MM.1S (cell line): ENCODE measurements at regions not wholly inside any gene's neighbourhood (a gene's known extent, or its start where the extent isn't known, plus 50 kb on each side); places are given as distances from the start of the nearest gene placed in this dataset.

Experiments used
- DNase-seq: peaks from one replicate; pipeline ENCODE4 v3.0.0-alpha.2; 2015
- H2AFZ ChIP-seq: fragments of 300-600 bp; sonication (generic); 2 replicates; pipeline ENCODE4 v1.6.0; 2016; ENCODE audit warnings: antibody characterized with exemption, low read length
- H3F3A ChIP-seq: fragments of 300-600 bp; sonication (generic); 2 replicates; pipeline ENCODE4 v1.6.1; 2016; ENCODE audit warnings: mild to moderate bottlenecking, antibody characterized with exemption, low read length, moderate library complexity, mixed read lengths; ENCODE audit not compliant: insufficient read depth
- H3K27ac ChIP-seq: fragments of 300-600 bp; sonication (generic); 2 replicates; pipeline ENCODE4 v1.5.1; 2016; ENCODE audit warnings: mild to moderate bottlenecking, low read length
- H3K27me3 ChIP-seq: fragments of 300-600 bp; sonication (generic); replicated peaks from 2 replicates; pipeline ENCODE4 v1.6.0; 2016; ENCODE audit warnings: low read length; ENCODE audit not compliant: insufficient read depth
- H3K36me3 ChIP-seq: fragments of 300-600 bp; sonication (generic); replicated peaks from 2 replicates; pipeline ENCODE4 v1.6.1; 2016; ENCODE audit warnings: mild to moderate bottlenecking, low read length, mixed read lengths; ENCODE audit not compliant: insufficient read depth
- H3K4me1 ChIP-seq: fragments of 300-600 bp; sonication (generic); 2 replicates; pipeline ENCODE4 v1.6.1; 2016; ENCODE audit warnings: low read length, mixed read lengths
- H3K4me2 ChIP-seq: fragments of 300-600 bp; sonication (generic); 2 replicates; pipeline ENCODE4 v1.6.0; 2016; ENCODE audit warnings: low read depth, low read length
- H3K4me3 ChIP-seq: fragments of 300-600 bp; sonication (generic); 2 replicates; pipeline ENCODE4 v1.5.1; 2016; ENCODE audit warnings: low read length, mixed read lengths
- H3K79me2 ChIP-seq: fragments of 300-600 bp; sonication (generic); 2 replicates; pipeline ENCODE4 v1.6.1; 2016; ENCODE audit warnings: mixed run types, low read length, mixed read lengths
- H3K9ac ChIP-seq: fragments of 300-600 bp; sonication (generic); 2 replicates; pipeline ENCODE4 v1.6.1; 2016; ENCODE audit warnings: low read length, mixed read lengths
- H3K9me2 ChIP-seq: fragments of 300-600 bp; sonication (generic); replicated peaks from 2 replicates; pipeline ENCODE4 v1.6.1; 2016; ENCODE audit warnings: mild to moderate bottlenecking, low read length, mixed read lengths; ENCODE audit not compliant: insufficient read depth
- H3K9me3 ChIP-seq: fragments of 300-600 bp; sonication (generic); replicated peaks from 2 replicates; pipeline ENCODE4 v1.6.1; 2016; ENCODE audit warnings: mild to moderate bottlenecking, low read length, mixed read lengths; ENCODE audit not compliant: insufficient read depth
- H4K20me1 ChIP-seq: fragments of 300-600 bp; sonication (generic); 2 replicates; pipeline ENCODE4 v1.6.1; 2016; ENCODE audit warnings: mild to moderate bottlenecking, low read length, moderate library complexity, mixed read lengths; ENCODE audit not compliant: insufficient read depth
- CTCF ChIP-seq: fragments of 300-600 bp; sonication (generic); IDR thresholded peaks from 2 replicates; pipeline ENCODE4 v1.5.1; 2016; ENCODE audit warnings: antibody characterized with exemption, low read length, mixed read lengths
- EZH2 ChIP-seq: fragments of 300-600 bp; sonication (generic); optimal IDR thresholded peaks from 2 replicates; pipeline ENCODE3; 2017; ENCODE audit warnings: low read depth, mild to moderate bottlenecking, antibody characterized with exemption, low read length, mixed read lengths
- EZH2phosphoT487 ChIP-seq: fragments of 300-600 bp; sonication (generic); IDR thresholded peaks from 2 replicates; pipeline ENCODE4 v1.6.1; 2018; ENCODE audit warnings: antibody characterized with exemption, low read length

GRCh38 chr2:12421046-12421445 is 295.7 kb upstream of the TRIB2 start:
- Histone ChIP-seq H4K20me1 (no peaks in the 10 kb centered on the region), H3F3A (no peaks in the 10 kb centered on the region), H3K4me3 (no peak overlapping the region), H3K9me3 (no peaks in the 10 kb centered on the region), H3K9ac (no peak overlapping the region), H3K27me3 (no peaks in the 10 kb centered on the region), H3K4me2 (no peak overlapping the region), H3K9me2 (no peaks in the 10 kb centered on the region), H3K36me3 (no peaks in the 10 kb centered on the region), H3K4me1 (no peaks in the 10 kb centered on the region), H3K79me2 (no peaks in the 10 kb centered on the region), H2AFZ (no peak overlapping the region), H3K27ac (no peak overlapping the region)
- no peak for DNase-seq
- TF ChIP-seq CTCF (no peak), EZH2 (no peak), EZH2phosphoT487 (no peak)

GRCh38 chr2:12424219-12424618 is 292.5 kb upstream of the TRIB2 start:
- DNase-seq, result no peak
- Histone ChIP-seq H3K79me2 (no peaks in the 10 kb centered on the region), H3K36me3 (no peaks in the 10 kb centered on the region), H3F3A (no peaks in the 10 kb centered on the region), H3K4me3 (no peak overlapping the region), H3K27ac (no peak overlapping the region), H4K20me1 (no peaks in the 10 kb centered on the region), H3K4me1 (no peaks in the 10 kb centered on the region), H3K9me2 (no peaks in the 10 kb centered on the region), H3K9me3 (no peaks in the 10 kb centered on the region), H3K9ac (no peak overlapping the region), H3K4me2 (no peak overlapping the region), H3K27me3 (no peaks in the 10 kb centered on the region), H2AFZ (no peak overlapping the region)
- TF ChIP-seq EZH2phosphoT487 (no peak), EZH2 (no peak), CTCF (no peak)

GRCh38 chr2:12424809-12425208 is 291.9 kb upstream of the TRIB2 start:
- H3K4me1 ChIP-seq, result no peaks in the 10 kb centered on the region
- TF ChIP-seq EZH2phosphoT487, result no peak
- TF ChIP-seq EZH2, result no peak
- TF ChIP-seq CTCF, result no peak
- DNase-seq, result no peak

GRCh38 chr2:12428324-12428723 is 288.4 kb upstream of the TRIB2 start:
- no peak overlapping the region for H3K9ac ChIP-seq

More at GRCh38 chr2:12424809-12425208, 291.9 kb upstream of the TRIB2 start:
- no peaks in the 10 kb centered on the region for H3K9me3 ChIP-seq
- no peaks in the 10 kb centered on the region for H3K27me3 ChIP-seq
- H3K9me2 ChIP-seq, result no peaks in the 10 kb centered on the region
- H3K9ac ChIP-seq, result no peak overlapping the region
- no peaks in the 10 kb centered on the region for H3K36me3 ChIP-seq
- no peaks in the 10 kb centered on the region for H3K79me2 ChIP-seq
- no peaks in the 10 kb centered on the region for H3F3A ChIP-seq
- no peaks in the 10 kb centered on the region for H4K20me1 ChIP-seq
- no peak overlapping the region for H3K4me3 ChIP-seq
- no peak overlapping the region for H3K4me2 ChIP-seq
- H2AFZ ChIP-seq, result no peak overlapping the region
- no peak overlapping the region for H3K27ac ChIP-seq

More at GRCh38 chr2:12428324-12428723, 288.4 kb upstream of the TRIB2 start:
- no peaks in the 10 kb centered on the region for H4K20me1 ChIP-seq
- peaks cover 4% of the 10 kb centered on the region; the same call in 1 of the 2 replicates for H3K4me1 ChIP-seq
- no peaks in the 10 kb centered on the region for H3K9me3 ChIP-seq
- H3K27me3 ChIP-seq, result no peaks in the 10 kb centered on the region
- DNase-seq, result no peak
- H3K36me3 ChIP-seq, result no peaks in the 10 kb centered on the region
- no peak overlapping the region for H3K27ac ChIP-seq
- no peak overlapping the region for H3K4me2 ChIP-seq
- TF ChIP-seq EZH2, result no peak
- no peak for TF ChIP-seq CTCF
- no peak for TF ChIP-seq EZH2phosphoT487
- no peak overlapping the region for H2AFZ ChIP-seq
- no peak overlapping the region for H3K4me3 ChIP-seq
- H3F3A ChIP-seq, result peaks cover 7% of the 10 kb centered on the region
- no peaks in the 10 kb centered on the region for H3K79me2 ChIP-seq
- no peaks in the 10 kb centered on the region for H3K9me2 ChIP-seq
